GM12872 (cell line): ENCODE measurements at regions not wholly inside any gene's neighbourhood (a gene's known extent, or its start where the extent isn't known, plus 50 kb on each side); places are given as distances from the start of the nearest gene placed in this dataset.

Experiments used
- TF ChIP-seq, protein P1 (sequence below): IDR thresholded peaks from 3 replicates; pipeline ENCODE4 v1.5.1; 2011; ENCODE audit warnings: low read depth, mild to moderate bottlenecking, low read length, moderate library complexity; ENCODE audit not compliant: insufficient read depth

DNA sequence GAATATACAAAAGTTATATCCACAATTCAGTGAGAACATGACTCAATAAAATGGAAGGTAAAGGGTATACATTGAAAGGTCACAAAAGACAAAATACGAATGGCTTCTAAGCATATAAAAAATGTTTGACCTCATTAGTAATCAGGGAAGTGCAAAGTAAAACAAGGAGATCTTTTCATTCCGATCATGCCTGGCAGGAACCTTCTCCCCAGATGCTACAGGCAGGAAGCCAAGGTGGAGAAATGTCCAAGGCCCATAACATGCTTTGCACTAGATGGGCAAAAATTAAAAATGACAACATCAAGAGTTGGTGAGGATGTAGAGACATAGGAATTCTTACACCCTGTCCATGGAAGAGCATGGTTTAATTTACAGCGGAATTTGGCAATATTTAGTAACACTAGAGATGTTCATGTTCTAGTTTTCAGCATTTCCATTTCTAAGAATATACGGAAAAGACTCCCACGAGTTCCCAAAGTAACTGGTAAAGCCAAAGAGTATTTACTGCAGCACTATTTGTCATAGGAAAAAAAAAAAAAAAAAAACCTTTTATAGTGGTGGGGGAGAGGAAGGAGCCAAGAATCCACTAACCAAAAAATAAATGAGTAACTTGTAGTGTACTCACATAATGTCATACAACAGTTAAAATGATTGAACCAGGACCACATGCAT is 184.5 kb upstream of the KAZN start:
- TF ChIP-seq, protein P1, sequence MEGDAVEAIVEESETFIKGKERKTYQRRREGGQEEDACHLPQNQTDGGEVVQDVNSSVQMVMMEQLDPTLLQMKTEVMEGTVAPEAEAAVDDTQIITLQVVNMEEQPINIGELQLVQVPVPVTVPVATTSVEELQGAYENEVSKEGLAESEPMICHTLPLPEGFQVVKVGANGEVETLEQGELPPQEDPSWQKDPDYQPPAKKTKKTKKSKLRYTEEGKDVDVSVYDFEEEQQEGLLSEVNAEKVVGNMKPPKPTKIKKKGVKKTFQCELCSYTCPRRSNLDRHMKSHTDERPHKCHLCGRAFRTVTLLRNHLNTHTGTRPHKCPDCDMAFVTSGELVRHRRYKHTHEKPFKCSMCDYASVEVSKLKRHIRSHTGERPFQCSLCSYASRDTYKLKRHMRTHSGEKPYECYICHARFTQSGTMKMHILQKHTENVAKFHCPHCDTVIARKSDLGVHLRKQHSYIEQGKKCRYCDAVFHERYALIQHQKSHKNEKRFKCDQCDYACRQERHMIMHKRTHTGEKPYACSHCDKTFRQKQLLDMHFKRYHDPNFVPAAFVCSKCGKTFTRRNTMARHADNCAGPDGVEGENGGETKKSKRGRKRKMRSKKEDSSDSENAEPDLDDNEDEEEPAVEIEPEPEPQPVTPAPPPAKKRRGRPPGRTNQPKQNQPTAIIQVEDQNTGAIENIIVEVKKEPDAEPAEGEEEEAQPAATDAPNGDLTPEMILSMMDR: no peak

GRCh38 chr1:14415396-14415795 is 183.1 kb upstream of the KAZN start:
- TF ChIP-seq, protein P1: 0 out of 3 replicates have a peak, but pooled peaks have one; percentile 23

DNA sequence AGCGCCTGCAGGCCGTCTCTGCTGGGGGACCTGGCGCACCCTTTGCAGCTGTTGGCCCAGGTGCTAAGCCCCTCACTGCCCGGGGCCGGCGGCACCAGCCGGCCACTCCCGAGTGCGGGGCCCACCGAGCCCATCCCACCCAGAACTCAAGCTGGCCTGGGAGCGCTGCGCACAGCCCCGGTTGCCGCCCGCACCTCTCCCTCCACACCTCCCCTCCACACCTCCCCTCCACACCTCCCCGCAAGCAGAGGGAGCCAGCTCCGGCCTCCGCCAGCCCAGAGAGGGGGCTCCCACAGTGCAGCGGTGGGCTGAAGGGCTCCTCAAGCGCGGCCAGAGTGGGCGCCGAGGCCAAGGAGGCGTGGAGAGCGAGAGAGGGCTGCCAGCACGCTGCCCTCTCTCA is 177.8 kb upstream of the KAZN start:
- TF ChIP-seq, protein P1: no peak

- TF ChIP-seq, protein P1: no peak
Measured at GRCh38 chr1:14421295-14421976, 177.0 kb upstream of the KAZN start.

DNA sequence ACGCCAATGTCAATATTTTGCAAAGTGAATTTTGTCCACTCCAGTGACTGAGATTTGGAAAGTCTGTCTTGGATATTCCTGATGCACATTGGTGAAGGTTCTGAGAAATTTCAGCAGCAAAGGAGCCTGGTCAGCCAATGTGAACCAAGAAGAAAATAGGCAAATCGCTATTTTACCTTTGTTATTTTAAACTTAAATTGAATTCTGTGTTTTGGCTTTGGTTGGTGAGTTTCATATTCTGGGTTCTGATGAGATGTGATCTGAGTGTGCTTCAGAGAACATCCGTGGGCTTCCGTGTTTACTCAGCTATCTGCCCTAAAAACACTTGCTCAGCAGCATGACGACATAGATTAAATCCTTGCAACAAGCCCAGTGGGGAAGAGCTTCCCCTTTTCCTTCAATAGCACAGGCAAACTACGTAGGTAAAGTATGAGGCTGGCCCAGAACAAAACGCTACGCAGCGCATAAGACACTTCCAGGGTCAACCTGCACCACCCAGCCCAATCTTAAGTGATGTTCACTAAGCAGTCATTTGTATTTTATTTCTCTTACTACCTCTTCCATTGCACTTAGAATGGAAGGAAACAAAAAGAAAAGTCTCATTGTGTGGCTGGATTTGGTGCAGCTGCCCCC is 176.4 kb upstream of the KAZN start:
- TF ChIP-seq, protein P1: no peak

DNA sequence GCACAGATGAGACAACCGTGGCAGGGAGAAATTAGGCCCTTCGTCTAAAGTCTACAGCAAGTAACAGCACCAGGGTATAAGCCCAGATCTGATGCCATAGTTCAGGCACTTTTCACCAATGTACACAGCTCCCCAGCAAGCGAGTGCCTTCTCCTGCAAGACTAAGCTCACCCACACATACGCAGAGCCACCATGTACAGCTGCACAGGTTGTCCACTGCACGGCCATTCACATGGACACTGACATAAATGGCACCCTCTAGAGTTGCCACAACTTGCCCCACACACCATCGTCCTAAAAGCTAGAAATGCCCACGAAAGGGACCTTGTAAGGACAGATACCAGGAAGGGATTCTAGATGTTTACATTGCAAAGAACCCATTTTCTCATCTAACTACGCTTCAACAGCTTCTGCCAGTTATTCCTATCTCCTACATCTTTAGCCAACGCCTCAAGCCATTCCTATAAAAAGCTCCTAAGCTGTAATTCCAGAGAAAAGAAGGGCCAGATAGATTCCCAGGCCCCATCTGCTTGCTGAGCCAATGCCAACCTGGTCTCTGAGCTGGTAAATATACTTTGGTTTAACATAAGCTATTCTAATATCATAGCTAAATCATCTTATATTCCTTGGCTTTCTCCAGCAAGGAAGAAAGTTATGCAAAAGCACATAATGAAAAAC is 174.0 kb upstream of the KAZN start:
- TF ChIP-seq, protein P1: no peak

DNA sequence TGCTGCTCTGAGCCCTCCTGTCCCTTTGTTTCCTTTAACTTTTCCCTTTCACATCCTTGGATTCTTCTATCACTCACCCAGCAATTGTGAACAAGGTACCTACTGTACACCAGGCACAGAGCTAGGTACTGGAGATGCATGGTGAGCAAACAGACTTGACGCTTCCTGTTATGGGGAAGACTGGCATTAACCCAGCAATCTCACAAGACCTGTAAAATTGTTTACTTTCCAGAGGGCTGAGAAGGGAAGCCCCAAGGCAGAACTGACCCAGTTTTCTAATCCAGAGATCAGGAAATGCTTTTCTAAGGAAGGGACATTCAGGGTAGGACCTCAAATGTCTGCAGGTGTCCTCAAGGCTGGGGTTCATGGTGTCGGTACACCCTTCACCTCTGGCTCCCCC is 171.6 kb upstream of the KAZN start:
- TF ChIP-seq, protein P1: no peak
